HuH-7.5 (cell line): ENCODE measurements at regions not wholly inside any gene's neighbourhood (a gene's known extent, or its start where the extent isn't known, plus 50 kb on each side); places are given as distances from the start of the nearest gene placed in this dataset.
"Not testable (repeated sequence)": the region's sequence is repeated elsewhere in the genome, so short reads cannot be mapped to it uniquely, and the experiment has no call there.

ENCODE experiments used
- DNase-seq: peaks from one replicate; pipeline ENCODE4 v3.0.0; 2011; ENCODE audit warnings: low spot score

DNA sequence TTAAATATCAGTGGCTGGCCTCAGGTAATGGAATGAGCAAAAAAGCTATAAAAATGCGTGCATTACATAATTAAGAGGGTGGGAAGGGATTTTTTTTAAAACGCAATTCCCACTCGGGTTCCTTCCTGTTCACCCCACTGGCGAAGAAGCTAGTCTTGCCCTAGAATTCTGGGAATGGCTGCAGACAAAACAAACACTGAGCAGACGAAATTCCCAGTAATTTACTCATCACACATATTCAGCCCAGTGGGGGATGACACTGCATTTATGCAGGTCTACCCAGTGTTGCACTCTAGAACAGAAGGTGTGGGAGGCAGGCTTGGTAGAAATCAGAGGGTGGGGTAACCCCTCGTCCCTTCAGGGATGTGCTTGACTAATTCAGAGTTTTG is 2695.0 kb upstream of the DEFB115 start:
- no peak for DNase-seq

DNA sequence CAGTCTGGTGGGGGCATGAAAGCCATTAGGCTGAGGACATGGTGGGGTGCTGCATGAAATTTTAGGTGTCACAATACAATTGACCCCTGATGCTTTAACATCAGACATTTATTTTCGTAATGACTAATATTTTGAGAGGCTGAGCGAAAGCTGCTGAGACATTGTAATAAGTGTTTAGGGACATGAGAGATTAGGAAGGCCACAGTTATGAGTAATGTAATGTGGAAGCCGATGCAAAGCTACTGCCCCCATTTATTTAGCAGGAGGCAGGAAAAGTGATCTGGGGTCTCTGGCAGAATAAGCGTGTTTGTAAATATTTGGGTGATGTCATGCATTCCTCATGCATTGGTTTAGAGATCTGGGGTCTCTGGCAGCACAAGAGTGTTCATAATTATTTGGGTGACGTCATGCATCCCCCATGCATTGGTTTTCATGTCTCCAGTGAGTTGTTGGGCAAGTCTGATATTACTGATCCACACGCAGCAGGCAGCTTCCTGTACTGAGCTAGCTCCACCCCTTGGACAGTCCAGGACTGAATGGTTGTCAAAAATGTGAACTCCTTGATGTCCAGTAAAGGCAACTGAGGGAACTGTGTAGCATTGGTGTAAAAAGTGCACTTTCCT is 2694.5 kb upstream of the DEFB115 start:
- not testable (repeated sequence) for DNase-seq

DNA sequence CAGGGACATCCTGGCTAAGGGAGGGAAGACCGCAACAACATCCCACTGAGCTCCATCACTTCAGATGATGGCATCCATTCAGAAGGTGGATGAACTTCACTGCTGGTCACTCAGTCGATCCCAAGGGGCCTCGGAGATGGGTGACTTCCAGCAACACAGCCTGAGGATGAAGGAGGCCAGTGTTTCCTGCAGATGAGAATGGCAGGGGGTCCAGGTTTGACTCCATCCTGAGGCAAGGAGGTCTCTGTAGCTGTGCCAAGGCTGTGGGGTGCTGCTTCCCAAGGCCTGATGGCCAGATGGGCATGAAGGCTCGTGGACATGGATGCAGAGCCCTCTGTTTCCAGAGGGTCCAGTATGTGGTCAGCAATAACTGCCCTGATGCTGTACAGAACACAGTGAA is 2693.4 kb upstream of the DEFB115 start:
- DNase-seq: not testable (repeated sequence)

- DNase-seq: not testable (repeated sequence)
Observed at GRCh38 chr20:28564688-28565463, 2692.6 kb upstream of the DEFB115 start.

DNA sequence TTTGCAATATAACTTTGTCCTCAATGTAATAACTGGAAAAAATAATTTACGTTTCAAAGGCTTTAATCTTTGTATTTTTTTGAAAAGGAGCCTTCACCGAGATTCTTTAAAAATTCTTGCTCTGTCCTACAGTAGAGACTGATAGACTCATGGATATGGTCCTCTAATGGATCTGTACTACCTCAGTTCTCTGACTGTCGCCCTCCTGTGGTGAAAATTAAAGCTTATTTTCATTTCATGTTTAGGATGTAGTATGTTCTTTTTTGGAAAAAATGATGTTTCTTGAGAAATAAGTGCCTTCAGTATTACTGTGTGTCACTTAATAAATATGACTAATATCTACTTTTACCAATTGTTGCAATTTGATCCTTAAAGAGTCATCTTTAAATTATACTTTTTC is 2681.5 kb upstream of the DEFB115 start:
- DNase-seq: not testable (repeated sequence)

GRCh38 chr20:28591680-28592079 is 2665.8 kb upstream of the DEFB115 start:
- not testable (repeated sequence) for DNase-seq

DNA sequence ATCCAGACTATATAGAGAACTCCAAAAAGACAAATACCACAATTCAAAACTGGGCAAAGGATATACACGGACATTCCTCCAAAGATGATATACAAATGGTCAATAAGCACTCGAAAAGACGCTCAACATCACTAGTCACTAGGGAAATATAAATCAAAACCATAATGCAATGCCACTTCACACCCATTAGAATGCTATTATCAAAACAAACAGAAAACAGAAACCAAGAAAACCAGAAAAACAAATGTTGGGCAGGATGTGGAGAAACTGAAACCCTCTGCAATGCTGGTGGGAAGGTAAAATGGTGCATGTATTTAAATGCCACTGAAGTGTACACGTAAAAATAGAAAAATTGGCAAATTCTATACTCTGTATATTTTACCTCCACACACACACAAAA is 2664.1 kb upstream of the DEFB115 start:
- not testable (repeated sequence) for DNase-seq

- not testable (repeated sequence) for DNase-seq
Observed at GRCh38 chr20:28594476-28594875, 2663.0 kb upstream of the DEFB115 start.

DNA sequence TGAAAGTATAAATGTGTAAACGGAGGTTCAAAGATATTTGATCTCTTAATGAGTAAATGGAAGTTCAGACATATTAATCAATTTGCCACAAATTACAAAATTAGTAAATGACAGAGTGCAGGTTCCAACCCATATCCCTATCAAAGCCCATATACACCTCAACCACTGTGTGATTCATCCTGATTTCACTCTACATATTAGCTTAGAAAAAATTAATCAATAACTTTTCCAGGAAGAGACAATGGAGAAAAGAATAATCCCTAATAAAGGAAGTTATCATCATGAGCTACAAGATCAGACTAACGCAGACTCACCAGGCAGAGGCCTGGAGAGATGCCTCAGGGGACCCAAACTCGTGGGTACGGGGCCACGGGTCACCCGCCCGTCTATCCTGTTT is 2655.5 kb upstream of the DEFB115 start:
- DNase-seq: not testable (repeated sequence)

DNA sequence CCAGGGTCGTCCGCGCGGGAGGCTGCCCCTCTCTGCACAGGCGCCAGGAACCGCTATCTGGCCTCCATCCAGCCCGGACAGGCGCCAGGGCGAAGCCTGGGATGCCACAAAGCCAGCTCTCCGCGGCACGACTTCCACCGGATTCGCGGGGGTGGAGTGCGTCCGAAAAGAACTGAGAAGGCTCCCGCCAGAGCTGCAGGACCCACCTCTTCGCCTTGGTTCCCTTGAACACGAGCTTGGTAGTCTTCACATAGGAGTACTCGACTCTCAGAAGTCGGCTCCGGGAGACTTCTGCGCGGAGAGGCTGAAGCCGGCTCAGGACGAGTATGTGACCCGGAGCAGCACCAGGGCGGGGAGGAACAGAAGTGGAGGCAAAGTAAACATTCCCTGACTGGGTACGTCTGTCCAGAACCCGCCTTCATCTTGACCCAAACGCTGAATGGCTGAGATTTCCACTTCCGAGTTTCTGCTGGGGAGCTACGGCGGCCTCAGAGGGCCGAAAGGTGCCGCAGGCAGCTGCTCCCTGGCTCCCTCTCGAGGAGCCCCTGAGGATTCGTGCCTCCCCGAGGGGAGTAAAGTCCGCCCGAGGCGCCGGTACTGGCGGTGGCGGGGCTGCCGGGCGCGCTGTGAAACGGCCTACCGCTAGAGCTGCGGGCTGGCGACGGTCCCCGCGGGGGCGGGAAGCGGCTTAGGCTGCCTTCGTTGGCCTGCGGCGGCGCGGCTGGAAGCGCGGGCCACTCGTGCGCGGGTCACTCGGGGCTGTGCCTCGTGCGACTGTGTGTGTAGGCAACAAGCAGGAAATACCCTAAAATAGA is 2654.9 kb upstream of the DEFB115 start:
- DNase-seq: peak; percentile 66

- not testable (repeated sequence) for DNase-seq
Observed at GRCh38 chr20:28603218-28603577, 2654.3 kb upstream of the DEFB115 start.

GRCh38 chr20:28616354-28616753 is 2641.1 kb upstream of the DEFB115 start:
- no peak for DNase-seq

GRCh38 chr20:28619956-28620651 is 2637.4 kb upstream of the DEFB115 start:
- not testable (repeated sequence) for DNase-seq

DNA sequence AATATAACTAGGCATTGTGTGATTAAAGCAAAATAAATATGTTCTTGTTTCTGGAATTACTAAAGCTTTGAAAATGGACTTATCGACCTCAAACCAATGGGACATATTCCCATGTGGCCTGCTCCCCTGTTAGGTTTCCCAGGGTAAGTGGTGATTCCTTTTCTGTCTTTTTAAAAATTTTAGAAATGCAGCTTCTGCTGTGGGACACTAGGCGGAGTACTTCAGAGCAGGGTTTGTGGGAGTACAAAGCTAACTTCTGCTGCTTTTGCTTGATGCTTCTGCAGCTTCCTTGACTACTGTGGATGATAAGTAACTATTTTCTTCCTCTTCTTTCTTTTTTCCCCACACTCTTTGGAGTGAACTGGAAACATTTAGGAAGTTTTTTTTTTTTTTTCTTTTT is 2632.4 kb upstream of the DEFB115 start:
- DNase-seq: not testable (repeated sequence)

DNA sequence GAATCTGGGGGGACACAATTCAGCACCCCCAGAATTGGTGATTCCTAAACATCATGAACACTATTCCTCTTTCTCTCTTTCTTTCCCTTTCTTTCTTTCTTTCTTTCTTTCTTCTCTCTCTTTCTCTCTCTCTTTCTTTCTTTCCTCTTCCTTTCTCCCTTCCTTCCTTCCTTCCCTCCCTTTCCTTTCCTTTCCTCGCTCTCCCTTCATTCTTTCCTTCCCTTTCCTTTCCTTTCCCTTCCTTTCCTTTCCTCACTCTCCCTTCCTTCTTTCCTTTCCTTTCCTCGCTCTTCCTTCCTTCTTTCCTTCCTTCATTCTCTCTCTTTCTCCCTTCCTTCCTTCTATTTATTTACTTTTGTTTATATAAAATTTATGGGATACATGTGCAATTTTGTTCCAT is 2616.6 kb upstream of the DEFB115 start:
- not testable (repeated sequence) for DNase-seq
